Middle frontal gyrus (tissue), 1 donor: ENCODE measurements at regions not wholly inside any gene's neighbourhood (a gene's known extent, or its start where the extent isn't known, plus 50 kb on each side); places are given as distances from the start of the nearest gene placed in this dataset.
"Not testable (repeated sequence)": the region's sequence is repeated elsewhere in the genome, so short reads cannot be mapped to it uniquely, and the experiment has no call there.

Experiments
- DNase-seq: peaks from one replicate; pipeline ENCODE4 v3.0.0-alpha.2; 2015; ENCODE audit warnings: low spot score; ENCODE audit errors: extremely low spot score

DNA sequence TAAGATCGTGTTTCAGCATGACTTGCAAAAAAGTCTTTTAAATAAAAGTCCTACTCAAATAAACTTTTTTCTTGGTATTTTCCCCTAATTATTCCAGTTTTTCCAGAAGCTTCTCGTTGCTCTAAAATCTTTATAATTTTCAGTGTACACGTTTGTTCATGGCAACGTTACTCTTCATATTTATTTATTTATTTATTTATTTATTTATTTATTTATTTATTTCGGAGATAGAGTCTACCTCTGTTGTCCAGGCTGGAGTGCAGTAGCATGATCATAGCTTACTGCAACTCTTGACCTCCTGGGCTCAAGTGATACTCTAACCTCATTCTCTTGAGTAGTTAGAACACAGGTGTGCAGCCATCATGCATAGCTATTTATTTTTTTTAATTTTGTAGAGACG is 438.3 kb upstream of the MDGA2 start:
- DNase-seq, result no peak

DNA sequence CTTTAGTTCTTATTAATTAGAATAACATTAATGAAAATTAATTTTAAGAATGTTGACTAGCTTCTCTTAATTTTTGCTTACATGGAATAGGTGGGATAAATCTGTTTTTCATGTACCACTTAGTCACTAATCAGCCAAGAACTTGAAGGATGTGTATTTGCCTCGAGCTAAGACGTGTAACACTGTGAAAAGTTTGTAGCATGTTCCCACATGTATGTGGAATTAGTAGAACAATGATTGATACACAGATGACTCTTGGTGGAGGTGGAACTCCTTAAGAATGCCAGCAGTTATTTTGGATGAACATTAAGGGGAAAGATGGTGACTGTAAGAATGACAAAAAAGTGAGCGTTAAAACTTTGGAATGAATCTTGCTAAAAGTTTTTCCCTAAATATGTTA is 435.7 kb upstream of the MDGA2 start:
- no peak for DNase-seq

DNA sequence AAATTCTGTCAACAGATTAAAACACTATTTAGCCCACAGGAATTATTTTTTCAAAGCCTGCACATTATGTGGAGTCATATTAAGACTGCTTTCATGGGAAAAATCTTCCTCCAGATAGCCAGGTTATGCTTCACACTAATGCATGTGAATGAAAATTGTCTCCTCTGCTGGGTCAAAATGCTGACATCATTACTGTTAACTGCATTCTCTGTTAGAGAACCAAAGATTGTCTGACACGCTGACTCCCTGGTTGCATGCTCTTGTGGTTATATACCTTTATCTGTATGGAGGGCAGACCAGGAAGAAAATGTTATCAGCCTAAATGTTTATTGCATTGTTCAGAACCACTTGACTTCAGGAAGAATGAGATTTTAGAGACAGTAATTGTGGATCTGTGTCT is 432.2 kb upstream of the MDGA2 start:
- DNase-seq, result no peak

DNA sequence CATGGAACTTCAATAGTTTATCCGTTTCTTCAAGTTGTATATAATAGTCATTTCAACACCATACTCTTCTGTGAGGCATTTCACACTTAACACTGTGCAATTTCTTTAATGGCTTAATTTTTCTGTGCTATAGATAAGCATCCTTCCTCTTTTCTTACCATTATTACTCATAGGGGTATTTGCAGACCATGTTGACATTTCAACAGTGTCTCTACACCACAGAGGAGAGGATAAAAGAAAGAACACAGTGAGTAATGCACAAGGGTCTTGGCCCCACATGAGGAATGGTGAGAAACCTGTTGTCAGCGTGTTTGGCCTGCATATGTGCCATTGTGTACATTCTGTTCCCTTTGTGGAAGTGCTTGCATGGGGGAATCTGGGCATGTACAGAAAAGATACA is 421.5 kb upstream of the MDGA2 start:
- no peak for DNase-seq

DNA sequence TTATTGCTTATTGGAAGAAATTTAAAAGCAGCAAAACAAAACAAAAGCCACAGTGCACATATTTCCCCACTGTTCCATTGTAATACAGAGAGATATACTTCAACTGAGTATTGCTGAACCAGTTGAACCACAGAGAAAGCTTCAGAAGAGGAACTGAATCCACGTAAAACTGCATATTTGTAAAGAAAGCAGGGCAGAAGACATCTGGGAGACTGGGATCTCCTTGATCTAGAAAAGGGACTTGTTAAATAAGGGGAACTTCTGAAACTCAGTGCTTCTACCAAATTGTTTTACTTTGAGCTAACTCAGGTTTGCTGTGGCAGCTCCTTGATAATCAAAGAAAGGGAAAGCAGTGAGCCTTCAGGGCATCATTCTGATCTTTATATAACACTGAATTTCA is 411.1 kb upstream of the MDGA2 start:
- no peak for DNase-seq

DNA sequence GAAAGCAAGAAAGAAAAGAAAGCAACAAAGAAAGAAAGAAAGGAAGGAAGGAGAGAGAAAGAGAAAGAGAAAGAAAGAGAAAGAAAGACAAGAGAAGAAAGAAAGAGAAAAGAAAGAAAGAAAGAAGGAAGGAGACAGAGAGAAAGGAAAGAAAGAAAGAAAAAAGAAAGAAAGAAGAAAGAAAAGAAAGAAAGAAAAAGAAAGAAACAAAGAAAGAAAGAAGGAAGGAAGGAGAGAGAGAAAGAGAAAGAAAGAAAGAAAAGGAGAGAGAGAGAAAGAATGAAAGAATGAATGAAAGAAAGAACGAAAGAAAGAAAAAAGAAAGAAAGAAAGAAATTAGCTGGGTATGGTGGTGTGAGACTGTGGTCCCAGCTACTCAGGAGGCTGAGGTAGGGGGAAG is 400.1 kb upstream of the MDGA2 start:
- DNase-seq, result no peak

DNA sequence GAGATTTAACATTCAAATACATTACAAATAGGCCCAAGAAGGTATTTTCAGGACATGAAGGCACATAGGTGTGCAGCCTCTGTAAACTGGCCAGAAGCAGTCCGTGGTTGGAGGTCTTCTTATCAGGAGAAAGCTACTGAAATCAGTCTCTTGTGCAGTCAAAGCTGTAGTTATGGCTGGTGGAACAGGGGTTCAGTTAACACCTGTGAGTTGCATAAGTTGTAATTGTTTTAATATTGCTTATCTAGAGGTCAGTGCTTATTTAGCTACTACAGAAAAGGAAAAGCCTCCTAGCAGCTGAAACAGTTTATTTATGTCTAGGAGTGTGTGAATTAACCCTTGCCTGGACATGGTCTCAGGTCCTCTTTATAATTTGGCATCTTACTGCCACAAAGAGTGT is 377.6 kb upstream of the MDGA2 start:
- DNase-seq, result no peak

DNA sequence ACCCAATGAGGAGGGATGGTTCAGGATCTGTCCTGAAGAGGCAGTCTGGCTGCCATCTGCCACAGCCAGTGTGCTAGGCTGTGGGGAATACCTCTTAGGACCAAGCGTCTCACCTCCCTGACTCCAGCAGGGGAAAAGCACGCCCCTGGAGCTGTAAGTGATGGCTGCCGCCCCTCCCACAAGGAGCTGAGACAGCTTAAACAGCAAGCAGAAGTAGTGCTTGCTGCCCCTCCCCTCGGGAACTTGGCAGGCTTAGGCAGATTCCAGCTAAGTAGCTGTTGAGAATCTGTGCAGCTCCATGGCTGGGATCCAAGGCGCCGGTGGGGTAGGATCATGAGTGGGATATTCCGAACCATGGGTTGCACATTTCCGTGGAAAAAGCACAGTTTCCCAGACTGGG is 360.4 kb upstream of the MDGA2 start:
- DNase-seq, result no peak

DNA sequence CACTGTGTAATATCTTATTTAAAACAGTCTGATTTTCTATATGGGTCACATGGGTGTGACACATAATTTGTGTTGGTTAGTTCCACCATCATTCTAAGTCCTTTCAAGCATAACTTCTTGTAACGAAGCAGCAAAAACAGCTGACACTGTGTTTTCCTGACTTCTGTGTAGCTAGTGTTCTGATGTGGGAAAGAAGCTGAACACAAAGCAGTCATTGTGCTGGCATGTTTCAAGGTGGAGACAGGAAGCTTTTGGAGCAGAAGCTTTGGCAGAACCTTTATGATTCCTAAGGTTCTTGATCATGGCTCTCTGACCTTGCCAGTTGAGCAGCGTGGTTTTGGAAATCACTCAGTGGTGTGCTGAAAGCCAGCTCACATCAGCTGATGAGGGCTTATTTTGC is 351.7 kb upstream of the MDGA2 start:
- DNase-seq, result no peak

DNA sequence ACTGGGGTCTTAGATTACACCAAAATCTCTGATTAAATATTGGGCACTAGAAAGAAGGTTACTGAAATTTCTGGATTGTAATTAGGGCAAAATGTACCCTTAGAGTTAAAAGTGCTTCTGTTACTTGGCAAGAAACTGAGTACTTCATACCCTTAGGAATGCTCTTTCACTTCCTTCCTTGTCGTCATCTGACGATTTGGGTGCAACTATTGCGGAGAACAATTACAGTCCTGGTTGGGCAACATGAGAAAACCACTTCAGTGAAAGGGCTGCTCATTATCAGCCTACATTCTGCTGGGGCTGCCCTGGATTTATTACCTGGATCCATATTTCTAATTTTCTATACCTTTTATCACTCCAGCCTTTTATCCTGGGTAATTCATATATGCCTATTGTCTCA is 348.5 kb upstream of the MDGA2 start:
- no peak for DNase-seq

DNA sequence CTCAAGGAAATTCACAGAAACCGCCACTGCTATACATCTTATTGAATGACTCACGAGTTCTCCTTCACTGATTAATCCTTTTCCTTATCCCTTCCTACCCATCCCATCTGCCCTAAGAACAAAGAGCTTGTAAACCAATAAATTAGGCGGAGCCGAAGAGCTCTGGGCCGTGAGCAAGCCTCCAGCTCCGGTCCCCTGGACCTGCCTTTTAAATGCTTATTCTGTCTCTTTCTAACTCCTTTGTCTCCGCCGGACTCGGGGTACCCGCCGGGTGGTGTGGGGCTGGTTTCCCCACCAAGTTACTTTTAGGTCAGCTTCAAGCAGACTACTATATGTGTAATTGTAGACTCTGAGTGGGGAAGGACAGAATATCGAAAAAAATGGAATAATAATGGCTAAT is 336.1 kb upstream of the MDGA2 start:
- not testable (repeated sequence) for DNase-seq

DNA sequence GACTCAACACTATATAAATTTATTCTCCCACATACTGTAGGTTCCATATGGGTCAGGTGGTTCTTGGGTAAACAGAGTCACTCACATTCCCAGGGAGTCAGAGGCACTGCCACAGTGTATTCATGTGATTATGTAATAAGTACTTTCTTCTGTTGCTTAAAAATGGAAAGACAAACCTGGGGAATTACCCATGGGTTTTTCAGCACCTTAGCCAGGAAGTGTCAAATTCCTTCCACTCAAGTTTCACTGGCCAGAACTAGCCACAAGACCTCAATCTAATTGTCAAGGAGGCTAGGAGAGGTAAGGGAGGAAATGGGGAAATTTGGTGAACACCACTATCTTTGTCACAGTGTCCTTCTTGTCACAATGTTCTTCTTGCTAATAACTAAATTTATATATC is 333.2 kb upstream of the MDGA2 start:
- DNase-seq, result no peak

DNA sequence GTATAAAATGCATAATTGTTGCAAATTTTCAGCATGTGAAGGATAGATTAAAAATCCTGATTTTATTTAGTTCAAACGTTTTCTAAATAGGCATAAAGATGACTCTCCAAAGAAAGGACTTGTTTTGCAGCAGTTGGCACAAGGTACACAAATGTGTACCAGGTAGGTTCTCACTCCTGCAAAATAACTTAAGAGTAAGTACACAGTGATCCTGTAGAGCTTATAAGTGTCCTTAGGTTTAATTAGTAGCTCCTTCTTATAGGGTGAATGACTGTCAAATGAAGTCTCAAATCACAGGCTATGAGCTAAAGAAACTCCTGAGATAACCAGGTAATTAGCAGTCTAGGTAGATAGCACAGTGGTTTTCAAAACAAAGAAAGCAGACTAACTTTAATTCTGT is 330.6 kb upstream of the MDGA2 start:
- no peak for DNase-seq

DNA sequence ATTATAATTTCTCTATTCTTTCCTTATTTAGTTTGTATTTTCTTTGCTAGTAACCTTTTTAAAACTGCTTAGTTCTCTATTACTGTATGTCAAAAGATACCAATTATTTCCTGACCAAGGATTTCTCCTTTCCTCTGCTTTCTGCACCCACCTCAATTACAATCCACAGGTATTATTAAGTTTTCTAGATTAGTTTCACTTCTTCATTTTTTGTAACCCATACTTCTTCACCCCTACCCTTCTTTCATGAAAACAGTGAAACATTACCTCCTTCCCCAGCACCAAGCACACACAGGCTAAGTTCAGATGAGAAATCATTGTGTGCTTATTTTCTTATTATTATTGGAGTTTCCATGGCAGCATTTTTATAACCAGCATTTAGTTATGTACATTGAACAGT is 318.5 kb upstream of the MDGA2 start:
- DNase-seq, result no peak

DNA sequence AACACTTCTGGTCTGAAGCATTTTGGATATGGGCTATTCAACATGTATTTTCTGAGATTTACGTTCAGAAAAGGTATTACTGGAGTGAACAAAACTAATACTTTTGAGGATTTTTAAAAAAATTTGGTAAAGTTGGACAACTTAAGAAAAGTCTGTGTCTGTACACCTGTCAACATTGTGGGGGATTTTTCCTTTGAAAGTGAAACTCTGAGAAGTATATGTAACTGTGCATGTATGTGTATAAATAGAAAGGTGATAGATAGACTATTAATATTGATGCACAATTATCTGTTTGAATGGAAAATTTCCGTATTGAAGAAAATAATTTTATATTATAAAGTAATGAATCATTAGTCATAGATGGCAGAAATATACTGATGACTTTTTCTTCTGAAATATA is 312.8 kb upstream of the MDGA2 start:
- DNase-seq, result no peak

DNA sequence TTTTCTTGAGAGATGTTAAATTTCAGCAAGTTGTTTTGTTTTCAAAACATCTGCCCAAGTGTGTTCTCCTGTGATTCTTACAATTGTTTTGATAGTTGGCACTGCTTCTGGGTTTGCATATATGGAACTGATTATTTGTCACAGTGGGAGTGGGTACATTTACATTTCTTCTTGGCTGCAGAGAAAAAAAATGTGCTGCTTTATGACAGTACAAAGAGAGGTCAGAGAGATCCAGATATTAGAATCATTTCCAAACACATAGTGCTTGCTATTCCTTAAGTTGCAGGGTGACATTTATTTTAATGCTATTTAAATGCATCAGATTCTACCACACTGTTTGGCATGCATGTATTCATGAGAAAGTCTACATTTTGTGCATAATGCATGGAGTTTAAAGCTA is 303.5 kb upstream of the MDGA2 start:
- DNase-seq, result no peak

DNA sequence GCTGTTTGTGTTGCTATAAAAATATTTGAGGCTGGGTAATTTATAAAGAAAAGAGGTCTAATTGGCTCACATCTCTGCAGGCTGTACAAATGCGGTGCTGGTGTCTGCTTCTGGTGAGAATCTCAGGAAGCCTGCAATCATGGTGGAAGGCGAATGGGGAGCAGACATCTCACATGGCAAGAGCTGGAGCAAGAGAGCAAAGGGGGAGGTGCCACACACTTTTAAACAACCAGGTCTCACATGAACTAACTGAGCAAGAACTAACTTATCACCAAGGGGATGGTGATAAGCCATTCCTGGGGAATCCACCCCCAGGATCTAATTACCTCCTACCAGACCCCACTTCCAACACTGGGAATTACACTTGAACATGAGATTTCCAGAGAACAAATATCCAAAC is 300.7 kb upstream of the MDGA2 start:
- DNase-seq, result no peak

DNA sequence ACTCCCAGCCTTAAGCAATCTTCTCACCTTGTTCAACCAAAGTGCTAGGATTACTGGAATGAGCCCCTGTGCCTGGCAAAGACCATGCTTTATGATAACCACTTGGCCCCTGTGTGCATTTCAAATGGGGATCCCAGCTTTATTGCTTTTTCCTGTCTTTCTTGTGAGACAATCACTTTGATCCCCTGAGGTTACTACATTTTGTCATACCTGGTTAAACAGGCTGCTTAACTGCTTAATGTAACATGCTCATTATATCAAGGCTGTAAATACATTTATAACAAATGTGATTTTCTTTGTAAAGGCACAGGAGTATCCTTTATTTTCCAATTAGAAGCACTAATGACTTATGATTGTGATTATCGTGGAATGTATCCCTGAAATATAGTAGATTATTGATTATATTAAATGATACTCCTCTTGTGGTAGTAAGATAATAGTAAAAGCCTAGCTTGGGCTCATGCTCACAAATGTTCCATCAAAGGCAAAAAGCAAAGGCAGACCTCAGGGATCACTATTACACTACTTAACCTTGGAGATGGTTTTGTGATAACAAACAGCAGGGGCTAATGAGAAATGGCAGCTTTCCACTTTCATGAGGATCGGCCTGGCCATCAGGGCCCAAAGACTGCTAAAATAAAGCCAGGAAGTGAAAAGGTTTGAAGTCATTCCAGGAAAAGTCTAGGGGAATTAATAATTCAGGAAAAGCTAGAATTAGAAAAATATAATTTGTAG is 290.8 kb upstream of the MDGA2 start:
- DNase-seq, result no peak

DNA sequence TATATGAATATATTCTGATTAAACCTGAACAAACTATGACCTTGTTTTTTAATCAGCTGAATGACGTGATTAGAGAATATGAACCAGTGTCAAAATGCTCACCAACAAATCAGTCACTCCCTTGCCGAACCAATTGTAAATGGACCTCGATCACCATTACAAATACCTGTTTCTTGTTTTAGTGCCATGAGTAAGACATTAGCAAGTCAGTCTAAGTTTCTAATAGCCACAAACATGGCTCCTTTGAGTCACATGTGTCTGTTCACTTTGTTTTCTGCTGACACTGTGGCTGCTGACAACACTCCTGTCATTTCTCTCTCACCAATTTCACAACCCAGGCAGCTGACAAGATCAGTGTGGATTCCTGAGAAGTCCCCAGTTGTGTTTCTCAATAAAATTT is 286.2 kb upstream of the MDGA2 start:
- no peak for DNase-seq

DNA sequence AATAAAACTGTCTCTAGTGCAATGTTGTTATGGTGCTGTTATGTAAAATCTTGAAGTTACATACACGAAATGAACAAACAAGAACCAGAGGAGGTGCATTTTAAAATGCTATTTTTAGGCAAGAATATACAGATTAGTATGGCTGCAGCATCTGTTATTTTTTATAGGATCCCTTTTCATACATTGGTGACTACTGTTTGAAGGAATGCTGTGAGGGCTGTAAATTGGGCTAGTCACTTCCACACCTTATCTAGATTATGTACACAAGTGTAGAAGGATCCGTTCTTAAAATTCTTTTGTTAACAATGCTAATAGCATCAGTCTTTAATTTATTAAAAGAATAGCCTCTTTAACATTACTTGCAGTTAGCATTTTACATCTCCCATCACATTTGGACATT is 284.3 kb upstream of the MDGA2 start:
- no peak for DNase-seq

DNA sequence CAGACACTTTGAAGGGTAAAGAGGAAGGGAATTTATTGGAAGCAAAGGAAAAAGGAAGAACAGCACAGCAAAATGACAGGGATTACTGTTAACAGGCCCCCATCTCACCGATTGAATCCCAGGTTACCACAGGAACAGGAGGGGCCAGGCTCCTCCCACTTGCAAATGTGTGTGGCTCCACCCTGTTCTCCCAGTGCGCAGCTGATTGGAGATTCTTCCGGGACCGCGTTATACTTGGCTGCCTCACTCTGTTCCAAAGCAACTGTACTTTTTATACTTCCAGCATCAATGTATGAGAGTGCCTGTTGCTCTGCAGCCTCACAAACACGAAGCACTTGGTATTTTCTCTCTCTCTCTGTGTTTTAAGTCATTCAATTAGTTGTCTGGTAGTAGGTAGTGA is 273.6 kb upstream of the MDGA2 start:
- DNase-seq, result no peak

DNA sequence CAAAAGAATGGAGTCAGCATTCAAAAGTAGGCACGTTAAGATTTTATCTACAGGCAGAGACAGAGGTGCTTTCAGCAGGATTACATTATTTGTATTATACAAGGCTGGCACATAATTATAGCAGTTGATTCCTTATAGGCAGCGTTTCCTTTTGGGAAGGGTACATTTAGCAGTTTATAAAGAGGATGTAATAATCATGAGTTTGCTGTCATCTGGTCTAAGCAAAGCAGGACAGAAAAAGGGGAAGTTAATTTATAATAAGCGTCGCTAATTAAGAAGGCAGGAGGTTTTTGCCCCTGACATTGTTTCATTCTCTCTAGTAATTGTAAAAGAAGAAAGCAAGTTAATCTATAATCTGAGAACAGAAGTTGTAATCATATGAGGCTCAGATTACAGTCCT is 259.9 kb upstream of the MDGA2 start:
- DNase-seq, result no peak

DNA sequence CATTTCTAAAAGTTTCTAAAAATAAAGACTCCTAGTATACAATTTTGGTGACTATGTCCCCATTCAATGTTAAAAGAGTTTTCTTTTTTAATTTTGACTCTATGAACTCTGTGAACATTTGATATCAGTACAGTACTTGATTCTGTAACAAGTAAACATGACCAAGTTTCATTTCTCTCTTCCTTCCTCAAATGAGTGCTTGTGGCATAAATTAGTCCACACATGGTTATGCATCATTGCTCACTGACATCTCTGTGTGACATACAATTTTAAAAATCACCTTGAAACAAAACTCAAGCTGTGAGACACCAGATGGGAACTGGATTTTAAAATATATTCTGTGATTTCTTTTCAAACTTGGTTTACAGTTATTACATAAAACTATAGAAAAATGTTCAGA is 253.9 kb upstream of the MDGA2 start:
- DNase-seq, result no peak

DNA sequence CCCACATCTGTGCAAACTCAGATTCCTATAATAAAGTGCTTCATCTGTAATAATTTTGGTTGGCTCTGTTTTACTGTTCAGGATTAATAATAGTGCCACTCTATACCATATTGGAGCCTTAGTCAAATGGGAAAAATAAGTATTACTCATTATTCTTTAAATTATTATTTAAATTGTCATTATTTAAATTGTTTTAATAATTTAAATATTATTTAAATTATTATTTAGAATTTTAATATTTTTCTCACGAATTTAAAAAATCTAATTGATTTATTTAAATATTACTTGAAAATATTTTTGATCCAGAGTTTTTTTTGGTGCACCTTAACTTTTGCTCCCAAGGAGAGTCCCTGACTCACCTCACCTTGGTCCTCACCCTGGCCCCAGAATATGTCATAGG is 245.7 kb upstream of the MDGA2 start:
- DNase-seq, result no peak
